ENCODE measurements at regions not wholly inside any gene's neighbourhood (a gene's known extent, or its start where the extent isn't known, plus 50 kb on each side); places are given as distances from the start of the nearest gene placed in this dataset.
"Not testable (repeated sequence)": the region's sequence is repeated elsewhere in the genome, so short reads cannot be mapped to it uniquely, and the experiment has no call there.

GRCh38 chr7:9071160-9071762 lies 637.9 kb downstream of the NXPH1 start:
- 93% methylated on average over 4 of the region's 4 CpGs for WGBS

GRCh38 chr7:9075774-9076173 lies 642.4 kb downstream of the NXPH1 start:
- not testable (repeated sequence) for H3K27me3 ChIP-seq (ENCODE audit: insufficient read depth, low read length); H3K36me3 ChIP-seq (ENCODE audit: insufficient read depth, low read length); H3K9ac ChIP-seq (ENCODE audit: low read depth, low read length); H3K27ac ChIP-seq (ENCODE audit: low read depth, low read length); H3K4me1 ChIP-seq (ENCODE audit: insufficient read depth, low read length); H3K4me3 ChIP-seq (ENCODE audit: low read length); H3K9me3 ChIP-seq (ENCODE audit: insufficient read depth, low read depth, low read length)
- 100% methylated on average over 1 of the region's 1 CpG for WGBS

More at GRCh38 chr7:9071160-9071762, 637.9 kb downstream of the NXPH1 start:
- no peak overlapping the region for H3K27ac ChIP-seq (ENCODE audit: low read depth, low read length)
- no peaks in the 10 kb centered on the region for H3K36me3 ChIP-seq (ENCODE audit: insufficient read depth, low read length)
- H3K27me3 ChIP-seq (ENCODE audit: insufficient read depth, low read length), result no peaks in the 10 kb centered on the region
- H3K9me3 ChIP-seq (ENCODE audit: insufficient read depth, low read depth, low read length), result no peaks in the 10 kb centered on the region
- no peak overlapping the region for H3K4me3 ChIP-seq (ENCODE audit: low read length)
- H3K9ac ChIP-seq (ENCODE audit: low read depth, low read length), result no peak overlapping the region
- H3K4me1 ChIP-seq (ENCODE audit: insufficient read depth, low read length), result no peaks in the 10 kb centered on the region

- Histone ChIP-seq H3K4me1 (ENCODE audit: insufficient read depth, low read length) (0 out of 2 replicates have a peak, but pooled peaks cover 6% of the 10 kb centered on the region), H3K27ac (ENCODE audit: low read depth, low read length) (no peak overlapping the region), H3K36me3 (ENCODE audit: insufficient read depth, low read length) (no peaks in the 10 kb centered on the region), H3K4me3 (ENCODE audit: low read length) (no peak overlapping the region), H3K27me3 (ENCODE audit: insufficient read depth, low read length) (no peaks in the 10 kb centered on the region), H3K9me3 (ENCODE audit: insufficient read depth, low read depth, low read length) (no peaks in the 10 kb centered on the region), H3K9ac (ENCODE audit: low read depth, low read length) (no peak overlapping the region)
- WGBS, result 61% methylated on average over 1 of the region's 2 CpGs
These were observed 648.8 kb downstream of the NXPH1 start for GRCh38 chr7:9082203-9082602.

GRCh38 chr7:9083837-9084236 lies 650.4 kb downstream of the NXPH1 start:
- no peak overlapping the region for H3K27ac ChIP-seq (ENCODE audit: low read depth, low read length)
- no peaks in the 10 kb centered on the region for H3K9me3 ChIP-seq (ENCODE audit: insufficient read depth, low read depth, low read length)
- H3K36me3 ChIP-seq (ENCODE audit: insufficient read depth, low read length), result no peaks in the 10 kb centered on the region
- no peak overlapping the region for H3K4me3 ChIP-seq (ENCODE audit: low read length)
- H3K27me3 ChIP-seq (ENCODE audit: insufficient read depth, low read length), result no peaks in the 10 kb centered on the region
- H3K4me1 ChIP-seq (ENCODE audit: insufficient read depth, low read length), result 0 out of 2 replicates have a peak, but pooled peaks cover 6% of the 10 kb centered on the region
- WGBS, result 94% methylated on average over 5 of the region's 5 CpGs
- H3K9ac ChIP-seq (ENCODE audit: low read depth, low read length), result no peak overlapping the region

- H3K4me3 ChIP-seq (ENCODE audit: low read length), result no peak overlapping the region
- H3K27me3 ChIP-seq (ENCODE audit: insufficient read depth, low read length), result no peaks in the 10 kb centered on the region
- no peaks in the 10 kb centered on the region for H3K4me1 ChIP-seq (ENCODE audit: insufficient read depth, low read length)
- H3K27ac ChIP-seq (ENCODE audit: low read depth, low read length), result no peak overlapping the region
- no peak overlapping the region for H3K9ac ChIP-seq (ENCODE audit: low read depth, low read length)
- H3K36me3 ChIP-seq (ENCODE audit: insufficient read depth, low read length), result no peaks in the 10 kb centered on the region
- H3K9me3 ChIP-seq (ENCODE audit: insufficient read depth, low read depth, low read length), result peaks cover 13% of the 10 kb centered on the region
- 81% methylated on average over 3 of the region's 3 CpGs for WGBS
These were observed 657.9 kb downstream of the NXPH1 start for GRCh38 chr7:9091282-9091681.

GRCh38 chr7:9097565-9098060 lies 664.2 kb downstream of the NXPH1 start:
- 0 out of 2 replicates have a peak, but pooled peaks cover under 1% of the 10 kb centered on the region for H3K9me3 ChIP-seq (ENCODE audit: insufficient read depth, low read depth, low read length)
- H3K9ac ChIP-seq (ENCODE audit: low read depth, low read length), result no peak overlapping the region
- no peak overlapping the region for H3K4me3 ChIP-seq (ENCODE audit: low read length)
- H3K36me3 ChIP-seq (ENCODE audit: insufficient read depth, low read length), result no peaks in the 10 kb centered on the region
- no peak overlapping the region for H3K27ac ChIP-seq (ENCODE audit: low read depth, low read length)
- H3K27me3 ChIP-seq (ENCODE audit: insufficient read depth, low read length), result no peaks in the 10 kb centered on the region
- H3K4me1 ChIP-seq (ENCODE audit: insufficient read depth, low read length), result no peaks in the 10 kb centered on the region
- no CpG with 5 or more reads among the region's 2 CpGs for WGBS

- H3K4me3 ChIP-seq (ENCODE audit: low read length), result no peak overlapping the region
- H3K9me3 ChIP-seq (ENCODE audit: insufficient read depth, low read depth, low read length), result no peaks in the 10 kb centered on the region
- H3K9ac ChIP-seq (ENCODE audit: low read depth, low read length), result no peak overlapping the region
- H3K27me3 ChIP-seq (ENCODE audit: insufficient read depth, low read length), result no peaks in the 10 kb centered on the region
- H3K27ac ChIP-seq (ENCODE audit: low read depth, low read length), result no peak overlapping the region
- H3K36me3 ChIP-seq (ENCODE audit: insufficient read depth, low read length), result no peaks in the 10 kb centered on the region
- WGBS, result 92% methylated on average over 1 of the region's 2 CpGs
- H3K4me1 ChIP-seq (ENCODE audit: insufficient read depth, low read length), result no peaks in the 10 kb centered on the region
These were observed 666.9 kb downstream of the NXPH1 start for GRCh38 chr7:9100289-9100688.

GRCh38 chr7:9102846-9103245 lies 669.4 kb downstream of the NXPH1 start:
- Histone ChIP-seq H3K9ac (ENCODE audit: low read depth, low read length) (no peak overlapping the region), H3K4me3 (ENCODE audit: low read length) (no peak overlapping the region), H3K4me1 (ENCODE audit: insufficient read depth, low read length) (no peaks in the 10 kb centered on the region), H3K36me3 (ENCODE audit: insufficient read depth, low read length) (no peaks in the 10 kb centered on the region), H3K9me3 (ENCODE audit: insufficient read depth, low read depth, low read length) (no peaks in the 10 kb centered on the region), H3K27me3 (ENCODE audit: insufficient read depth, low read length) (no peaks in the 10 kb centered on the region), H3K27ac (ENCODE audit: low read depth, low read length) (no peak overlapping the region)

GRCh38 chr7:9106747-9107146 lies 673.3 kb downstream of the NXPH1 start:
- Histone ChIP-seq H3K9me3 (ENCODE audit: insufficient read depth, low read depth, low read length) (no peaks in the 10 kb centered on the region; the same call in 1 of the 2 replicates), H3K27me3 (ENCODE audit: insufficient read depth, low read length) (no peaks in the 10 kb centered on the region), H3K4me3 (ENCODE audit: low read length) (no peak overlapping the region), H3K36me3 (ENCODE audit: insufficient read depth, low read length) (no peaks in the 10 kb centered on the region), H3K27ac (ENCODE audit: low read depth, low read length) (no peak overlapping the region), H3K4me1 (ENCODE audit: insufficient read depth, low read length) (no peaks in the 10 kb centered on the region), H3K9ac (ENCODE audit: low read depth, low read length) (no peak overlapping the region)
- WGBS, result 94% methylated on average over 3 of the region's 3 CpGs

- H3K27ac ChIP-seq (ENCODE audit: low read depth, low read length), result no peak overlapping the region
- peaks cover 4% of the 10 kb centered on the region for H3K4me1 ChIP-seq (ENCODE audit: insufficient read depth, low read length)
- no peaks in the 10 kb centered on the region for H3K9me3 ChIP-seq (ENCODE audit: insufficient read depth, low read depth, low read length)
- no peak overlapping the region for H3K4me3 ChIP-seq (ENCODE audit: low read length)
- no peaks in the 10 kb centered on the region for H3K36me3 ChIP-seq (ENCODE audit: insufficient read depth, low read length)
- H3K27me3 ChIP-seq (ENCODE audit: insufficient read depth, low read length), result no peaks in the 10 kb centered on the region
- no peak overlapping the region for H3K9ac ChIP-seq (ENCODE audit: low read depth, low read length)
These were observed 686.9 kb downstream of the NXPH1 start for GRCh38 chr7:9120331-9120730.

GRCh38 chr7:9124320-9124719 lies 690.9 kb downstream of the NXPH1 start:
- Histone ChIP-seq H3K27ac (ENCODE audit: low read depth, low read length) (no peak overlapping the region), H3K4me3 (ENCODE audit: low read length) (no peak overlapping the region), H3K9ac (ENCODE audit: low read depth, low read length) (no peak overlapping the region), H3K27me3 (ENCODE audit: insufficient read depth, low read length) (no peaks in the 10 kb centered on the region), H3K9me3 (ENCODE audit: insufficient read depth, low read depth, low read length) (no peaks in the 10 kb centered on the region), H3K36me3 (ENCODE audit: insufficient read depth, low read length) (no peaks in the 10 kb centered on the region), H3K4me1 (ENCODE audit: insufficient read depth, low read length) (peaks cover 4% of the 10 kb centered on the region)
- 96% methylated on average over 2 of the region's 2 CpGs for WGBS

- no peaks in the 10 kb centered on the region for H3K27me3 ChIP-seq (ENCODE audit: insufficient read depth, low read length)
- H3K9ac ChIP-seq (ENCODE audit: low read depth, low read length), result no peak overlapping the region
- H3K4me1 ChIP-seq (ENCODE audit: insufficient read depth, low read length), result peaks cover 3% of the 10 kb centered on the region
- no peak overlapping the region for H3K27ac ChIP-seq (ENCODE audit: low read depth, low read length)
- no peaks in the 10 kb centered on the region for H3K9me3 ChIP-seq (ENCODE audit: insufficient read depth, low read depth, low read length)
- no peak overlapping the region for H3K4me3 ChIP-seq (ENCODE audit: low read length)
- no peaks in the 10 kb centered on the region for H3K36me3 ChIP-seq (ENCODE audit: insufficient read depth, low read length)
These were observed 691.8 kb downstream of the NXPH1 start for GRCh38 chr7:9125246-9125645.
